Left ventricle myocardium superior (tissue), 1 donor: ENCODE measurements at regions not wholly inside any gene's neighbourhood (a gene's known extent, or its start where the extent isn't known, plus 50 kb on each side); places are given as distances from the start of the nearest gene placed in this dataset.

Experiments used
- ATAC-seq: fragments of 200-7000 bp; cut with Tn5 transposase; one replicate; pipeline ENCODE4 v1.9.1; 2020; ENCODE audit warnings: mild to moderate bottlenecking, moderate library complexity
- DNase-seq: peaks from one replicate; pipeline ENCODE4 v3.0.0-alpha.2; 2020
- intact Hi-C: fragments of 100-400 bp; cut with micrococcal nuclease; formaldehyde crosslinking; loops from one replicate; pipeline ENCODE4 v1.11.0; 2022
- donor health status: DM: no; HTN: yes; CAD: no; lungs with severe emphysema.

- DNase-seq (no peak), ATAC-seq (no peak)
- intact Hi-C loops = no loop called here
Observed at GRCh38 chr3:162760789-162761188, 1264.2 kb downstream of the OTOL1 start.

- ATAC-seq (no peak), DNase-seq (no peak)
- intact Hi-C loops = no loop called here
Observed at GRCh38 chr3:162764051-162764807, 1267.6 kb downstream of the OTOL1 start.

GRCh38 chr3:162764808-162765071 lies 1268.1 kb downstream of the OTOL1 start:
- DNase-seq (no peak), ATAC-seq (no peak)
- intact Hi-C loops = no loop called here

- intact Hi-C loops = no loop called here
- ATAC-seq (no peak), DNase-seq (no peak)
Observed at GRCh38 chr3:162765524-162765923, 1268.9 kb downstream of the OTOL1 start.

- intact Hi-C loops = no loop called here
- ATAC-seq (no peak), DNase-seq (no peak)
Observed at GRCh38 chr3:162769564-162769963, 1273.0 kb downstream of the OTOL1 start.

- intact Hi-C loops = no loop called here
- no peak for DNase-seq
- no peak for ATAC-seq
Observed at GRCh38 chr3:162770551-162770950, 1273.9 kb downstream of the OTOL1 start.

- ATAC-seq = no peak
- intact Hi-C loops = no loop called here
- no peak for DNase-seq
Observed at GRCh38 chr3:162774613-162775100, 1278.0 kb downstream of the OTOL1 start.

GRCh38 chr3:162776148-162776547 lies 1279.5 kb downstream of the OTOL1 start:
- intact Hi-C loops = no loop called here
- ATAC-seq (no peak), DNase-seq (no peak)

GRCh38 chr3:162777118-162777517 lies 1280.5 kb downstream of the OTOL1 start:
- ATAC-seq (no peak), DNase-seq (no peak)
- intact Hi-C loops = no loop called here

GRCh38 chr3:162780313-162780712 lies 1283.7 kb downstream of the OTOL1 start:
- DNase-seq (no peak), ATAC-seq (no peak)
- intact Hi-C loops = no loop called here

- no peak for DNase-seq
- intact Hi-C loops = no loop called here
- no peak for ATAC-seq
Observed at GRCh38 chr3:162799910-162800309, 1303.3 kb downstream of the OTOL1 start.

GRCh38 chr3:162802228-162802965 lies 1305.8 kb downstream of the OTOL1 start:
- no peak for ATAC-seq
- intact Hi-C loops = no loop called here

GRCh38 chr3:162810776-162811175 lies 1314.2 kb downstream of the OTOL1 start:
- ATAC-seq = no peak

More at GRCh38 chr3:162802228-162802965, 1305.8 kb downstream of the OTOL1 start:
- no peak for DNase-seq

GRCh38 chr3:162842549-162843216 lies 1346.1 kb downstream of the OTOL1 start:
- ATAC-seq (no peak), DNase-seq (no peak)
- intact Hi-C loops = no loop called here

More at GRCh38 chr3:162810776-162811175, 1314.2 kb downstream of the OTOL1 start:
- intact Hi-C loops = no loop called here
- DNase-seq = no peak

GRCh38 chr3:162845918-162846317 lies 1349.3 kb downstream of the OTOL1 start:
- intact Hi-C loops = no loop called here
- ATAC-seq (no peak), DNase-seq (no peak)

GRCh38 chr3:162847511-162847910 lies 1350.9 kb downstream of the OTOL1 start:
- no peak for ATAC-seq
- DNase-seq = no peak
- intact Hi-C loops = no loop called here

- ATAC-seq = no peak
- no peak for DNase-seq
- intact Hi-C loops = no loop called here
Observed at GRCh38 chr3:162863579-162863978, 1367.0 kb downstream of the OTOL1 start.

GRCh38 chr3:162865466-162865865 lies 1368.9 kb downstream of the OTOL1 start:
- DNase-seq (no peak), ATAC-seq (no peak)
- intact Hi-C loops = no loop called here

GRCh38 chr3:162879021-162879562 lies 1382.5 kb downstream of the OTOL1 start:
- ATAC-seq = no peak
- no peak for DNase-seq
- intact Hi-C loops = no loop called here

- intact Hi-C loops = no loop called here
- ATAC-seq = no peak
- DNase-seq = no peak
Observed at GRCh38 chr3:162884373-162884772, 1387.8 kb downstream of the OTOL1 start.
